GM23338 (cell line): ENCODE measurements at regions not wholly inside any gene's neighbourhood (a gene's known extent, or its start where the extent isn't known, plus 50 kb on each side); places are given as distances from the start of the nearest gene placed in this dataset.

Source experiments
- ATAC-seq: fragments of 200-7000 bp; cut with Tn5 transposase; 3 replicates; pipeline ENCODE4 v1.9.1; 2020
- DNase-seq: peaks from one replicate; pipeline ENCODE4 v3.0.0-alpha.2; 2015; ENCODE audit warnings: low spot score
- H2AFZ ChIP-seq: fragments of 200-600 bp; sonication (generic); 2 replicates; pipeline ENCODE4 v1.8.0; 2016; ENCODE audit warnings: antibody characterized with exemption, mild to moderate bottlenecking, moderate library complexity
- H3F3A ChIP-seq: fragments of 200-600 bp; sonication (generic); replicated peaks from 2 replicates; pipeline ENCODE4 v1.8.0; 2017; ENCODE audit warnings: antibody characterized with exemption, mixed run types, low read depth
- H3K27ac ChIP-seq: fragments of 200-600 bp; sonication (generic); 2 replicates; pipeline ENCODE4 v1.6.1; 2016; ENCODE audit warnings: low read depth
- H3K27me3 ChIP-seq: fragments of 200-600 bp; sonication (generic); 2 replicates; pipeline ENCODE4 v1.8.0; 2016; ENCODE audit warnings: mild to moderate bottlenecking, mixed run types, moderate library complexity; ENCODE audit not compliant: insufficient read depth
- H3K36me3 ChIP-seq: fragments of 200-600 bp; sonication (generic); 2 replicates; pipeline ENCODE4 v1.8.0; 2016; ENCODE audit warnings: mild to moderate bottlenecking; ENCODE audit not compliant: insufficient read depth
- H3K4me1 ChIP-seq: fragments of 200-600 bp; sonication (generic); 2 replicates; pipeline ENCODE4 v1.8.0; 2016; ENCODE audit warnings: mild to moderate bottlenecking, moderate library complexity; ENCODE audit not compliant: insufficient read depth
- H3K4me2 ChIP-seq: fragments of 200-600 bp; sonication (generic); 2 replicates; pipeline ENCODE4 v1.7.1; 2017; ENCODE audit warnings: mixed run types
- H3K4me3 ChIP-seq: fragments of 200-600 bp; sonication (generic); 2 replicates; pipeline ENCODE4 v1.6.1; 2016; ENCODE audit warnings: mixed run types
- H3K79me2 ChIP-seq: fragments of 200-600 bp; sonication (generic); replicated peaks from 2 replicates; pipeline ENCODE4 v1.8.0; 2017; ENCODE audit warnings: mild to moderate bottlenecking; ENCODE audit not compliant: insufficient read depth
- H3K9me2 ChIP-seq: fragments of 200-600 bp; sonication (generic); 2 replicates; pipeline ENCODE4 v1.8.0; 2017; ENCODE audit not compliant: insufficient read depth
- H4K20me1 ChIP-seq: fragments of 200-600 bp; sonication (generic); replicated peaks from 2 replicates; pipeline ENCODE4 v1.8.0; 2017; ENCODE audit warnings: mild to moderate bottlenecking; ENCODE audit not compliant: insufficient read depth
- H3K27ac Mint-ChIP-seq: 2 replicates; pipeline ENCODE4 v1.8.0; 2020; ENCODE audit warnings: inconsistent platforms, mild to moderate bottlenecking, moderate library complexity, mixed read lengths
- H3K27me3 Mint-ChIP-seq: 3 replicates; pipeline ENCODE4 v1.8.0; 2022; ENCODE audit warnings: low read depth, mild to moderate bottlenecking, moderate library complexity, mixed read lengths, inconsistent platforms; ENCODE audit not compliant: insufficient read depth, poor library complexity
- H3K36me3 Mint-ChIP-seq: 3 replicates; pipeline ENCODE4 v1.8.0; 2021; ENCODE audit warnings: low read depth, mild to moderate bottlenecking, inconsistent platforms, moderate library complexity, mixed read lengths
- H3K4me1 Mint-ChIP-seq: 3 replicates; pipeline ENCODE4 v1.8.0; 2020; ENCODE audit warnings: mild to moderate bottlenecking, inconsistent platforms, mixed read lengths
- H3K4me3 Mint-ChIP-seq: 3 replicates; pipeline ENCODE4 v1.8.0; 2021; ENCODE audit warnings: moderate library complexity, mild to moderate bottlenecking, inconsistent platforms, mixed read lengths
- H3K9me3 Mint-ChIP-seq: 3 replicates; pipeline ENCODE4 v1.8.0; 2020; ENCODE audit warnings: moderate library complexity, mild to moderate bottlenecking, inconsistent platforms, mixed read lengths
- EZH2phosphoT487 ChIP-seq: fragments of 200-600 bp; sonication (generic); IDR thresholded peaks from one replicate; pipeline ENCODE4 v1.8.1; 2018; ENCODE audit warnings: antibody characterized with exemption; ENCODE audit not compliant: unreplicated experiment
- JUNB ChIP-seq: IDR thresholded peaks from one replicate; pipeline ENCODE4 v1.6.1; 2016; ENCODE audit warnings: antibody characterized with exemption; ENCODE audit not compliant: unreplicated experiment
- NANOG ChIP-seq: IDR thresholded peaks from 2 replicates; pipeline ENCODE4 v1.6.1; 2016; ENCODE audit warnings: antibody characterized with exemption, borderline replicate concordance
- POLR2AphosphoS5 ChIP-seq: IDR thresholded peaks from 2 replicates; pipeline ENCODE4 v1.6.1; 2016; ENCODE audit warnings: antibody characterized with exemption, low read depth
- ZNF331 ChIP-seq: fragments of 250-450 bp; sonication (Bioruptor Pico); IDR thresholded peaks from 2 replicates; pipeline ENCODE4 v1.5.0; 2020; ENCODE audit warnings: low read depth, mild to moderate bottlenecking, moderate library complexity
- TF ChIP-seq, protein P1 (sequence below): IDR thresholded peaks from 2 replicates; pipeline ENCODE4 v1.6.1; 2016; ENCODE audit warnings: antibody characterized with exemption
- TF ChIP-seq, protein P2 (sequence below): IDR thresholded peaks from one replicate; pipeline ENCODE4 v1.6.1; 2018; ENCODE audit warnings: antibody characterized with exemption; ENCODE audit not compliant: unreplicated experiment
- TF ChIP-seq, protein P3 (sequence below): fragments of 250-450 bp; sonication (Bioruptor Pico); IDR thresholded peaks from 2 replicates; pipeline ENCODE4 v1.5.0; 2020; ENCODE audit warnings: mild to moderate bottlenecking, moderate library complexity

DNA sequence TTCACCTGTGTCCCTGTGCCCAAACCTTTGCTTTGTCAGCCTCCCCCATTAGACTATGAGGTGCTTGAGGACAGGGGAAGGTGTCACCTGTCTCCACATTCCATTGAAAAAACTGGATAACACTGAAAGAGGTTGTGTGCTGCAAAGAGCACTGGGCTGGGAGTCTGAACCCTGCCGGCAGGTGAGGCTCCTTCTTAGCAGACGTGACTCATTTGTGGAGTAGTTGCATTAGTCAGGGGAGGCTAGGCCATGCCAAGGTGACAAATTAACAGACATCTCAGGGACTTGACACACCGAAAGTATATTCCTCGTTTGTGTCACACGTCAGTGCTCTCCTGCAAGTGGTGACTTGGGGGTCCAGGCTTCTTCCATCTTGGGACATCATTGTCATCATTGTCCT lies 95.9 kb upstream of the STX18 start (continued):
- TF ChIP-seq, protein P1, sequence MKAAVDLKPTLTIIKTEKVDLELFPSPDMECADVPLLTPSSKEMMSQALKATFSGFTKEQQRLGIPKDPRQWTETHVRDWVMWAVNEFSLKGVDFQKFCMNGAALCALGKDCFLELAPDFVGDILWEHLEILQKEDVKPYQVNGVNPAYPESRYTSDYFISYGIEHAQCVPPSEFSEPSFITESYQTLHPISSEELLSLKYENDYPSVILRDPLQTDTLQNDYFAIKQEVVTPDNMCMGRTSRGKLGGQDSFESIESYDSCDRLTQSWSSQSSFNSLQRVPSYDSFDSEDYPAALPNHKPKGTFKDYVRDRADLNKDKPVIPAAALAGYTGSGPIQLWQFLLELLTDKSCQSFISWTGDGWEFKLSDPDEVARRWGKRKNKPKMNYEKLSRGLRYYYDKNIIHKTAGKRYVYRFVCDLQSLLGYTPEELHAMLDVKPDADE: no peak
- TF ChIP-seq ZNF331 (CRISPR knock-in tag) (no peak), POLR2AphosphoS5 (no peak), EZH2phosphoT487 (no peak)
- TF ChIP-seq, protein P2, sequence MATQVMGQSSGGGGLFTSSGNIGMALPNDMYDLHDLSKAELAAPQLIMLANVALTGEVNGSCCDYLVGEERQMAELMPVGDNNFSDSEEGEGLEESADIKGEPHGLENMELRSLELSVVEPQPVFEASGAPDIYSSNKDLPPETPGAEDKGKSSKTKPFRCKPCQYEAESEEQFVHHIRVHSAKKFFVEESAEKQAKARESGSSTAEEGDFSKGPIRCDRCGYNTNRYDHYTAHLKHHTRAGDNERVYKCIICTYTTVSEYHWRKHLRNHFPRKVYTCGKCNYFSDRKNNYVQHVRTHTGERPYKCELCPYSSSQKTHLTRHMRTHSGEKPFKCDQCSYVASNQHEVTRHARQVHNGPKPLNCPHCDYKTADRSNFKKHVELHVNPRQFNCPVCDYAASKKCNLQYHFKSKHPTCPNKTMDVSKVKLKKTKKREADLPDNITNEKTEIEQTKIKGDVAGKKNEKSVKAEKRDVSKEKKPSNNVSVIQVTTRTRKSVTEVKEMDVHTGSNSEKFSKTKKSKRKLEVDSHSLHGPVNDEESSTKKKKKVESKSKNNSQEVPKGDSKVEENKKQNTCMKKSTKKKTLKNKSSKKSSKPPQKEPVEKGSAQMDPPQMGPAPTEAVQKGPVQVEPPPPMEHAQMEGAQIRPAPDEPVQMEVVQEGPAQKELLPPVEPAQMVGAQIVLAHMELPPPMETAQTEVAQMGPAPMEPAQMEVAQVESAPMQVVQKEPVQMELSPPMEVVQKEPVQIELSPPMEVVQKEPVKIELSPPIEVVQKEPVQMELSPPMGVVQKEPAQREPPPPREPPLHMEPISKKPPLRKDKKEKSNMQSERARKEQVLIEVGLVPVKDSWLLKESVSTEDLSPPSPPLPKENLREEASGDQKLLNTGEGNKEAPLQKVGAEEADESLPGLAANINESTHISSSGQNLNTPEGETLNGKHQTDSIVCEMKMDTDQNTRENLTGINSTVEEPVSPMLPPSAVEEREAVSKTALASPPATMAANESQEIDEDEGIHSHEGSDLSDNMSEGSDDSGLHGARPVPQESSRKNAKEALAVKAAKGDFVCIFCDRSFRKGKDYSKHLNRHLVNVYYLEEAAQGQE: no peak

GRCh38 chr4:4633431-4633830 lies 91.6 kb upstream of the STX18 start:
- Mint-ChIP-seq H3K36me3 (peaks cover 8% of the 10 kb centered on the region; the same call in 2 of the 3 replicates), H3K27ac (no peak overlapping the region), H3K4me1 (peaks cover 2% of the 10 kb centered on the region; the same call in 1 of the 3 replicates), H3K9me3 (no peaks in the 10 kb centered on the region), H3K4me3 (no peak overlapping the region), H3K27me3 (peaks cover 3% of the 10 kb centered on the region)
- Histone ChIP-seq H3K36me3 (no peaks in the 10 kb centered on the region), H4K20me1 (no peaks in the 10 kb centered on the region; the same call in 1 of the 2 replicates), H3K4me2 (no peak overlapping the region), H3K9me2 (no peaks in the 10 kb centered on the region), H3K27ac (no peak overlapping the region), H3K27me3 (no peaks in the 10 kb centered on the region), H3K4me1 (no peaks in the 10 kb centered on the region), H2AFZ (no peak overlapping the region), H3K79me2 (no peaks in the 10 kb centered on the region), H3K4me3 (no peak overlapping the region), H3F3A (no peaks in the 10 kb centered on the region)
- ATAC-seq (no peak), DNase-seq (no peak)
- TF ChIP-seq NANOG (no peak), JUNB (no peak)
- TF ChIP-seq, protein P3, sequence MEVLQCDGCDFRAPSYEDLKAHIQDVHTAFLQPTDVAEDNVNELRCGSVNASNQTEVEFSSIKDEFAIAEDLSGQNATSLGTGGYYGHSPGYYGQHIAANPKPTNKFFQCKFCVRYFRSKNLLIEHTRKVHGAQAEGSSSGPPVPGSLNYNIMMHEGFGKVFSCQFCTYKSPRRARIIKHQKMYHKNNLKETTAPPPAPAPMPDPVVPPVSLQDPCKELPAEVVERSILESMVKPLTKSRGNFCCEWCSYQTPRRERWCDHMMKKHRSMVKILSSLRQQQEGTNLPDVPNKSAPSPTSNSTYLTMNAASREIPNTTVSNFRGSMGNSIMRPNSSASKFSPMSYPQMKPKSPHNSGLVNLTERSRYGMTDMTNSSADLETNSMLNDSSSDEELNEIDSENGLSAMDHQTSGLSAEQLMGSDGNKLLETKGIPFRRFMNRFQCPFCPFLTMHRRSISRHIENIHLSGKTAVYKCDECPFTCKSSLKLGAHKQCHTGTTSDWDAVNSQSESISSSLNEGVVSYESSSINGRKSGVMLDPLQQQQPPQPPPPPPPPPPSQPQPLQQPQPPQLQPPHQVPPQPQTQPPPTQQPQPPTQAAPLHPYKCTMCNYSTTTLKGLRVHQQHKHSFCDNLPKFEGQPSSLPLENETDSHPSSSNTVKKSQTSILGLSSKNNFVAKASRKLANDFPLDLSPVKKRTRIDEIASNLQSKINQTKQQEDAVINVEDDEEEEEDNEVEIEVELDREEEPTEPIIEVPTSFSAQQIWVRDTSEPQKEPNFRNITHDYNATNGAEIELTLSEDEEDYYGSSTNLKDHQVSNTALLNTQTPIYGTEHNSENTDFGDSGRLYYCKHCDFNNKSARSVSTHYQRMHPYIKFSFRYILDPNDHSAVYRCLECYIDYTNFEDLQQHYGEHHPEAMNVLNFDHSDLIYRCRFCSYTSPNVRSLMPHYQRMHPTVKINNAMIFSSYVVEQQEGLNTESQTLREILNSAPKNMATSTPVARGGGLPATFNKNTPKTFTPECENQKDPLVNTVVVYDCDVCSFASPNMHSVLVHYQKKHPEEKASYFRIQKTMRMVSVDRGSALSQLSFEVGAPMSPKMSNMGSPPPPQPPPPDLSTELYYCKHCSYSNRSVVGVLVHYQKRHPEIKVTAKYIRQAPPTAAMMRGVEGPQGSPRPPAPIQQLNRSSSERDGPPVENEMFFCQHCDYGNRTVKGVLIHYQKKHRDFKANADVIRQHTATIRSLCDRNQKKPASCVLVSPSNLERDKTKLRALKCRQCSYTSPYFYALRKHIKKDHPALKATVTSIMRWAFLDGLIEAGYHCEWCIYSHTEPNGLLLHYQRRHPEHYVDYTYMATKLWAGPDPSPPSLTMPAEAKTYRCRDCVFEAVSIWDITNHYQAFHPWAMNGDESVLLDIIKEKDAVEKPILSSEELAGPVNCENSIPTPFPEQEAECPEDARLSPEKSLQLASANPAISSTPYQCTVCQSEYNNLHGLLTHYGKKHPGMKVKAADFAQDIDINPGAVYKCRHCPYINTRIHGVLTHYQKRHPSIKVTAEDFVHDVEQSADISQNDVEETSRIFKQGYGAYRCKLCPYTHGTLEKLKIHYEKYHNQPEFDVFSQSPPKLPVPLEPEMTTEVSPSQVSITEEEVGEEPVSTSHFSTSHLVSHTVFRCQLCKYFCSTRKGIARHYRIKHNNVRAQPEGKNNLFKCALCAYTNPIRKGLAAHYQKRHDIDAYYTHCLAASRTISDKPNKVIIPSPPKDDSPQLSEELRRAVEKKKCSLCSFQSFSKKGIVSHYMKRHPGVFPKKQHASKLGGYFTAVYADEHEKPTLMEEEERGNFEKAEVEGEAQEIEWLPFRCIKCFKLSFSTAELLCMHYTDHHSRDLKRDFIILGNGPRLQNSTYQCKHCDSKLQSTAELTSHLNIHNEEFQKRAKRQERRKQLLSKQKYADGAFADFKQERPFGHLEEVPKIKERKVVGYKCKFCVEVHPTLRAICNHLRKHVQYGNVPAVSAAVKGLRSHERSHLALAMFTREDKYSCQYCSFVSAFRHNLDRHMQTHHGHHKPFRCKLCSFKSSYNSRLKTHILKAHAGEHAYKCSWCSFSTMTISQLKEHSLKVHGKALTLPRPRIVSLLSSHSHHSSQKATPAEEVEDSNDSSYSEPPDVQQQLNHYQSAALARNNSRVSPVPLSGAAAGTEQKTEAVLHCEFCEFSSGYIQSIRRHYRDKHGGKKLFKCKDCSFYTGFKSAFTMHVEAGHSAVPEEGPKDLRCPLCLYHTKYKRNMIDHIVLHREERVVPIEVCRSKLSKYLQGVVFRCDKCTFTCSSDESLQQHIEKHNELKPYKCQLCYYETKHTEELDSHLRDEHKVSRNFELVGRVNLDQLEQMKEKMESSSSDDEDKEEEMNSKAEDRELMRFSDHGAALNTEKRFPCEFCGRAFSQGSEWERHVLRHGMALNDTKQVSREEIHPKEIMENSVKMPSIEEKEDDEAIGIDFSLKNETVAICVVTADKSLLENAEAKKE: no peak
